Testis (tissue), 2 donors: ENCODE measurements at regions not wholly inside any gene's neighbourhood (a gene's known extent, or its start where the extent isn't known, plus 50 kb on each side); places are given as distances from the start of the nearest gene placed in this dataset.
"Not testable (repeated sequence)": the region's sequence is repeated elsewhere in the genome, so short reads cannot be mapped to it uniquely, and the experiment has no call there.

Experiments
- POLR2A ChIP-seq: fragments of 450-650 bp; IDR thresholded peaks from one replicate; pipeline ENCODE4 v1.6.1; 2017; ENCODE audit warnings: antibody characterized with exemption, mild to moderate bottlenecking, moderate library complexity
- TF ChIP-seq, protein P1 (sequence below), 3 experiments: fragments of 450-650 bp in 2 of 3; fragments of 200-600 bp in 1 of 3; sonication (generic) in 1 of 3; IDR thresholded peaks; one replicate each; pipeline ENCODE4 v1.5.1; 2016 to 2019; ENCODE audit warnings: antibody characterized with exemption in 3 of 3, mild to moderate bottlenecking in 2 of 3, moderate library complexity in 1 of 3

DNA sequence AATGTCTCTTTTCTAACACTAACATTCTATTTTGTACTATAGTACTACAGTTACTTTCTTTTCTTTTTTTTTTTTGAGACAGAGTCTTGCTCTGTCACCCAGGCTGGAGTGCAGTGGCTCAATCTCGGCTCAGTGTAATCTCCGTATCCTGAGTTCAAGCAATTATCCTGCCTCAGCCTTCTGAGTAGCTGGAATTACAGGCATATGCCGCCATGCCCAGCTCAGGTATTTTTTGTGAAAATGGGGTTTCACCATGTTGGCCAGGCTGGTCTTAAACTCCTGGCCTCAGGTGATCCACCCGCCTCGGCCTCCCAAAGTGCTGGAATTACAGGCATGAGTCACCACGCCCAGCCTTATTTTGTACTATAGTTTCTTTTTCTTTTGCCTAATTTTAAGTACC is 163.9 kb downstream of the GJA1 start:
- not testable (repeated sequence) for TF ChIP-seq POLR2A
- TF ChIP-seq, protein P1, sequence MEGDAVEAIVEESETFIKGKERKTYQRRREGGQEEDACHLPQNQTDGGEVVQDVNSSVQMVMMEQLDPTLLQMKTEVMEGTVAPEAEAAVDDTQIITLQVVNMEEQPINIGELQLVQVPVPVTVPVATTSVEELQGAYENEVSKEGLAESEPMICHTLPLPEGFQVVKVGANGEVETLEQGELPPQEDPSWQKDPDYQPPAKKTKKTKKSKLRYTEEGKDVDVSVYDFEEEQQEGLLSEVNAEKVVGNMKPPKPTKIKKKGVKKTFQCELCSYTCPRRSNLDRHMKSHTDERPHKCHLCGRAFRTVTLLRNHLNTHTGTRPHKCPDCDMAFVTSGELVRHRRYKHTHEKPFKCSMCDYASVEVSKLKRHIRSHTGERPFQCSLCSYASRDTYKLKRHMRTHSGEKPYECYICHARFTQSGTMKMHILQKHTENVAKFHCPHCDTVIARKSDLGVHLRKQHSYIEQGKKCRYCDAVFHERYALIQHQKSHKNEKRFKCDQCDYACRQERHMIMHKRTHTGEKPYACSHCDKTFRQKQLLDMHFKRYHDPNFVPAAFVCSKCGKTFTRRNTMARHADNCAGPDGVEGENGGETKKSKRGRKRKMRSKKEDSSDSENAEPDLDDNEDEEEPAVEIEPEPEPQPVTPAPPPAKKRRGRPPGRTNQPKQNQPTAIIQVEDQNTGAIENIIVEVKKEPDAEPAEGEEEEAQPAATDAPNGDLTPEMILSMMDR (IDR thresholded peaks at IDR 0.05): not testable (repeated sequence)
